Upper lobe of right lung (tissue), 1 donor: ENCODE measurements at regions not wholly inside any gene's neighbourhood (a gene's known extent, or its start where the extent isn't known, plus 50 kb on each side); places are given as distances from the start of the nearest gene placed in this dataset.

Experiments used
- ATAC-seq: fragments of 200-7000 bp; cut with Tn5 transposase; one replicate; pipeline ENCODE4 v1.9.1; 2020; ENCODE audit warnings: mild to moderate bottlenecking, moderate library complexity
- DNase-seq: peaks from one replicate; pipeline ENCODE4 v3.0.0-alpha.2; 2020
- H3K27ac ChIP-seq: fragments of 200-600 bp; one replicate; pipeline ENCODE4 v1.8.0; 2022
- H3K27me3 ChIP-seq: fragments of 200-600 bp; one replicate; pipeline ENCODE4 v1.8.0; 2022; ENCODE audit warnings: mild to moderate bottlenecking
- H3K36me3 ChIP-seq: fragments of 200-600 bp; one replicate; pipeline ENCODE4 v1.8.0; 2022
- H3K4me1 ChIP-seq: fragments of 200-600 bp; one replicate; pipeline ENCODE4 v1.8.0; 2022
- H3K4me3 ChIP-seq: fragments of 200-600 bp; one replicate; pipeline ENCODE4 v1.8.0; 2022; ENCODE audit warnings: mild to moderate bottlenecking
- H3K9me3 ChIP-seq: fragments of 200-600 bp; one replicate; pipeline ENCODE4 v1.8.0; 2022
- CTCF ChIP-seq: fragments of 200-600 bp; IDR thresholded peaks from one replicate; pipeline ENCODE4 v1.8.0; 2022; ENCODE audit warnings: antibody characterized with exemption
- intact Hi-C: fragments of 100-400 bp; cut with DNase I; formaldehyde crosslinking; loops from one replicate; pipeline ENCODE4 v1.11.0; 2022
- donor health status: DM: no; HTN: yes; CAD: no; lungs with severe emphysema.

- intact Hi-C loops = no loop called here
- H3K4me1 ChIP-seq = no peaks in the 10 kb centered on the region
- no peaks in the 10 kb centered on the region for H3K27me3 ChIP-seq
- no peak for ATAC-seq
- no peak overlapping the region for H3K27ac ChIP-seq
- H3K9me3 ChIP-seq = no peaks in the 10 kb centered on the region
- H3K4me3 ChIP-seq = no peak overlapping the region
- TF ChIP-seq CTCF = no peak
- H3K36me3 ChIP-seq = no peaks in the 10 kb centered on the region
- no peak for DNase-seq
Measured at GRCh38 chr12:66859751-66860440, 181.0 kb upstream of the GRIP1 start.

- TF ChIP-seq CTCF = peak; percentile 92
- H3K36me3 ChIP-seq = no peaks in the 10 kb centered on the region
- intact Hi-C loops = no loop called here
- no peak overlapping the region for H3K4me3 ChIP-seq
- ATAC-seq (peak; percentile 79), DNase-seq (peak; percentile 63)
- H3K27me3 ChIP-seq = no peaks in the 10 kb centered on the region
- H3K4me1 ChIP-seq = no peaks in the 10 kb centered on the region
- no peak overlapping the region for H3K27ac ChIP-seq
- no peaks in the 10 kb centered on the region for H3K9me3 ChIP-seq
Measured at GRCh38 chr12:66860752-66861750, 182.2 kb upstream of the GRIP1 start.

- Histone ChIP-seq H3K27me3 (no peaks in the 10 kb centered on the region), H3K36me3 (no peaks in the 10 kb centered on the region), H3K4me3 (no peak overlapping the region), H3K4me1 (no peaks in the 10 kb centered on the region), H3K27ac (no peak overlapping the region), H3K9me3 (no peaks in the 10 kb centered on the region)
- no peak for DNase-seq
- no peak for ATAC-seq
- no peak for TF ChIP-seq CTCF
- intact Hi-C loops = no loop called here
Measured at GRCh38 chr12:66862356-66862985, 183.6 kb upstream of the GRIP1 start.

GRCh38 chr12:66863276-66863675, 184.4 kb upstream of the GRIP1 start:
- ATAC-seq = no peak
- H3K27ac ChIP-seq = no peak overlapping the region
- H3K4me1 ChIP-seq = no peaks in the 10 kb centered on the region
- no peak for TF ChIP-seq CTCF
- no peaks in the 10 kb centered on the region for H3K9me3 ChIP-seq
- H3K4me3 ChIP-seq = no peak overlapping the region
- H3K36me3 ChIP-seq = no peaks in the 10 kb centered on the region
- intact Hi-C loops = no loop called here
- H3K27me3 ChIP-seq = no peaks in the 10 kb centered on the region
- no peak for DNase-seq

- Histone ChIP-seq H3K9me3 (no peaks in the 10 kb centered on the region), H3K36me3 (no peaks in the 10 kb centered on the region), H3K4me1 (no peaks in the 10 kb centered on the region), H3K27me3 (no peaks in the 10 kb centered on the region), H3K4me3 (no peak overlapping the region), H3K27ac (no peak overlapping the region)
- intact Hi-C loops = no loop called here
- no peak for DNase-seq
- ATAC-seq = no peak
- TF ChIP-seq CTCF = no peak
Measured at GRCh38 chr12:66877925-66878324, 199.0 kb upstream of the GRIP1 start.
